ENCODE measurements at regions not wholly inside any gene's neighbourhood (a gene's known extent, or its start where the extent isn't known, plus 50 kb on each side); places are given as distances from the start of the nearest gene placed in this dataset.
"Not testable (repeated sequence)": the region's sequence is repeated elsewhere in the genome, so short reads cannot be mapped to it uniquely, and the experiment has no call there.

GRCh38 chr17:65311261-65311660, 174.1 kb downstream of the RGS9 start:
- TF ChIP-seq CTCF (IDR thresholded peaks at IDR 0.05; ENCODE audit: low read depth, low read length, missing control alignments) = no peak
- no peak for DNase-seq (ENCODE audit: low read depth)

GRCh38 chr17:65307961-65308316, 170.8 kb downstream of the RGS9 start:
- no peak overlapping the region for H3K4me3 ChIP-seq (ENCODE audit: low read depth, low read length)
- DNase-seq (ENCODE audit: low read depth) = no peak
- no peak for TF ChIP-seq CTCF (IDR thresholded peaks at IDR 0.05; ENCODE audit: low read depth, low read length, missing control alignments)

More at GRCh38 chr17:65311261-65311660, 174.1 kb downstream of the RGS9 start:
- H3K4me3 ChIP-seq (ENCODE audit: low read depth, low read length) = no peak overlapping the region

GRCh38 chr17:65307081-65307960, 170.2 kb downstream of the RGS9 start:
- no peak for TF ChIP-seq CTCF (IDR thresholded peaks at IDR 0.05; ENCODE audit: low read depth, low read length, missing control alignments)
- no peak overlapping the region for H3K4me3 ChIP-seq (ENCODE audit: low read depth, low read length)
- no peak for DNase-seq (ENCODE audit: low read depth)

GRCh38 chr17:65305778-65306177, 168.6 kb downstream of the RGS9 start:
- TF ChIP-seq CTCF (IDR thresholded peaks at IDR 0.05; ENCODE audit: low read depth, low read length, missing control alignments) = no peak
- no peak for DNase-seq (ENCODE audit: low read depth)
- H3K4me3 ChIP-seq (ENCODE audit: low read depth, low read length) = no peak overlapping the region

GRCh38 chr17:65305116-65305515, 167.9 kb downstream of the RGS9 start:
- no peak for DNase-seq (ENCODE audit: low read depth)
- H3K4me3 ChIP-seq (ENCODE audit: low read depth, low read length) = no peak overlapping the region
- no peak for TF ChIP-seq CTCF (IDR thresholded peaks at IDR 0.05; ENCODE audit: low read depth, low read length, missing control alignments)

GRCh38 chr17:65301882-65302281, 164.7 kb downstream of the RGS9 start:
- H3K4me3 ChIP-seq (ENCODE audit: low read depth, low read length); DNase-seq (ENCODE audit: low read depth): not testable (repeated sequence)

GRCh38 chr17:65301184-65301583, 164.0 kb downstream of the RGS9 start:
- DNase-seq (ENCODE audit: low read depth) = no peak
- TF ChIP-seq CTCF (IDR thresholded peaks at IDR 0.05; ENCODE audit: low read depth, low read length, missing control alignments) = no peak
- H3K4me3 ChIP-seq (ENCODE audit: low read depth, low read length) = no peak overlapping the region

All from GM12864 (cell line).